Panc1 (cell line): ENCODE measurements at regions not wholly inside any gene's neighbourhood (a gene's known extent, or its start where the extent isn't known, plus 50 kb on each side); places are given as distances from the start of the nearest gene placed in this dataset.

Experiments used
- ATAC-seq: fragments of 200-7000 bp; cut with Tn5 transposase; 2 replicates; pipeline ENCODE4 v1.9.1; 2020; ENCODE audit warnings: mild to moderate bottlenecking, moderate library complexity
- BruUV-seq: library from RNA; stranded (reverse); fragments of 400-500 nt; replicated peaks from 2 replicates; lab custom pipeline; 2021; lab: Mats Ljungman, UMichigan
- CTCF ChIA-PET: fragments of 300-600 bp; sonication (Branson Sonifier 250); formaldehyde crosslinking; loops from one replicate; lab custom pipeline; 2022; ENCODE audit warnings: antibody characterized with exemption; lab: Charles Lee
- POLR2A ChIA-PET: fragments of 300-600 bp; sonication (Branson Sonifier 250); formaldehyde crosslinking; loops from one replicate; lab custom pipeline; 2022; ENCODE audit warnings: antibody characterized with exemption; lab: Charles Lee
- DNase-seq: peaks from one replicate; pipeline ENCODE4 v3.0.0-alpha.2; 2010; ENCODE audit warnings: low read depth, low spot score
- H3K27ac ChIP-seq: 2 replicates; pipeline ENCODE4 v1.5.1; 2011; ENCODE audit warnings: mild to moderate bottlenecking, low read length, inconsistent platforms
- H3K27me3 ChIP-seq: fragments of 200-500 bp; sonication (Bioruptor generic); 2 replicates; pipeline ENCODE4 v1.6.0; 2014; ENCODE audit warnings: low read length, inconsistent platforms; ENCODE audit not compliant: control insufficient read depth, insufficient read depth
- H3K36me3 ChIP-seq: fragments of 200-500 bp; sonication (Bioruptor generic); 2 replicates; pipeline ENCODE4 v1.5.1; 2014; ENCODE audit warnings: inconsistent platforms, mild to moderate bottlenecking, low read length, moderate library complexity; ENCODE audit not compliant: control insufficient read depth, insufficient read depth
- H3K4me1 ChIP-seq: 2 replicates; pipeline ENCODE4 v1.5.1; 2011; ENCODE audit warnings: inconsistent platforms, mild to moderate bottlenecking, low read length, moderate library complexity; ENCODE audit not compliant: control insufficient read depth, insufficient read depth
- H3K4me3 ChIP-seq, 2 experiments: 2 replicates each; pipeline ENCODE4 v1.5.1; 2011 to 2012; ENCODE audit warnings: low read depth in 2 of 2, low read length in 2 of 2, mild to moderate bottlenecking in 2 of 2, inconsistent platforms in 1 of 2, moderate library complexity in 1 of 2
- H3K9me3 ChIP-seq: fragments of 200-500 bp; sonication (Bioruptor generic); 2 replicates; pipeline ENCODE4 v1.5.1; 2014; ENCODE audit warnings: low read depth, mild to moderate bottlenecking, inconsistent platforms, low read length, moderate library complexity; ENCODE audit not compliant: control insufficient read depth, insufficient read depth
- POLR2AphosphoS5 ChIP-seq: IDR thresholded peaks from 2 replicates; pipeline ENCODE4 v1.6.1; 2012; ENCODE audit warnings: mild to moderate bottlenecking, low read depth, low read length, moderate library complexity
- SIN3A ChIP-seq: IDR thresholded peaks from 2 replicates; pipeline ENCODE4 v1.6.1; 2012; ENCODE audit warnings: low read depth, mild to moderate bottlenecking, low read length, moderate library complexity, borderline replicate concordance; ENCODE audit not compliant: insufficient read depth
- TCF7L2 ChIP-seq: IDR thresholded peaks from 2 replicates; pipeline ENCODE4 v1.6.1; 2011; ENCODE audit warnings: mild to moderate bottlenecking, low read depth, low read length, inconsistent platforms
- in situ Hi-C: cut with HindIII; loops from 2 replicates; pipeline ENCODE4 v1.10.0; 2016; ENCODE audit warnings: low sequenced_read_pairs, low pct_unique_long_range_greater_than_20kb
- intact Hi-C: fragments of 100-400 bp; cut with micrococcal nuclease; formaldehyde crosslinking; loops from one replicate; pipeline ENCODE4 v1.10.0; 2022; ENCODE audit not compliant: unreplicated experiment
- TF ChIP-seq, protein P1 (sequence below): fragments of 450-650 bp; IDR thresholded peaks from 2 replicates; pipeline ENCODE4 v1.5.1; 2017; ENCODE audit warnings: mild to moderate bottlenecking
- TF ChIP-seq, protein P2 (sequence below), 2 experiments: IDR thresholded peaks; 2 replicates each; pipeline ENCODE4 v1.6.1; 2011 to 2012; ENCODE audit warnings: low read depth in 2 of 2, control low read depth in 1 of 2, low read length in 1 of 2, mild to moderate bottlenecking in 1 of 2, moderate library complexity in 1 of 2; ENCODE audit not compliant: insufficient read depth in 1 of 2

- in situ Hi-C loops = no loop called here
- BruUV-seq = no TSS peak
- CTCF ChIA-PET = no interaction called here
These were observed 577.7 kb downstream of the SLC16A7 start for GRCh38 chr12:60173224-60174170.

GRCh38 chr12:60174476-60174875 lies 578.6 kb downstream of the SLC16A7 start:
- Histone ChIP-seq H3K4me3 (no peak overlapping the region), H3K27ac (no peak overlapping the region; the same call in 1 of the 2 replicates), H3K9me3 (no peaks in the 10 kb centered on the region), H3K27me3 (no peaks in the 10 kb centered on the region), H3K4me1 (peaks cover 5% of the 10 kb centered on the region; the same call in 1 of the 2 replicates), H3K36me3 (no peaks in the 10 kb centered on the region)
- POLR2A ChIA-PET = no interaction called here
- intact Hi-C loops = no loop called here
- DNase-seq = no peak
- no peak for ATAC-seq
- TF ChIP-seq, protein P1, sequence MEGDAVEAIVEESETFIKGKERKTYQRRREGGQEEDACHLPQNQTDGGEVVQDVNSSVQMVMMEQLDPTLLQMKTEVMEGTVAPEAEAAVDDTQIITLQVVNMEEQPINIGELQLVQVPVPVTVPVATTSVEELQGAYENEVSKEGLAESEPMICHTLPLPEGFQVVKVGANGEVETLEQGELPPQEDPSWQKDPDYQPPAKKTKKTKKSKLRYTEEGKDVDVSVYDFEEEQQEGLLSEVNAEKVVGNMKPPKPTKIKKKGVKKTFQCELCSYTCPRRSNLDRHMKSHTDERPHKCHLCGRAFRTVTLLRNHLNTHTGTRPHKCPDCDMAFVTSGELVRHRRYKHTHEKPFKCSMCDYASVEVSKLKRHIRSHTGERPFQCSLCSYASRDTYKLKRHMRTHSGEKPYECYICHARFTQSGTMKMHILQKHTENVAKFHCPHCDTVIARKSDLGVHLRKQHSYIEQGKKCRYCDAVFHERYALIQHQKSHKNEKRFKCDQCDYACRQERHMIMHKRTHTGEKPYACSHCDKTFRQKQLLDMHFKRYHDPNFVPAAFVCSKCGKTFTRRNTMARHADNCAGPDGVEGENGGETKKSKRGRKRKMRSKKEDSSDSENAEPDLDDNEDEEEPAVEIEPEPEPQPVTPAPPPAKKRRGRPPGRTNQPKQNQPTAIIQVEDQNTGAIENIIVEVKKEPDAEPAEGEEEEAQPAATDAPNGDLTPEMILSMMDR = no peak
- TF ChIP-seq, protein P2, sequence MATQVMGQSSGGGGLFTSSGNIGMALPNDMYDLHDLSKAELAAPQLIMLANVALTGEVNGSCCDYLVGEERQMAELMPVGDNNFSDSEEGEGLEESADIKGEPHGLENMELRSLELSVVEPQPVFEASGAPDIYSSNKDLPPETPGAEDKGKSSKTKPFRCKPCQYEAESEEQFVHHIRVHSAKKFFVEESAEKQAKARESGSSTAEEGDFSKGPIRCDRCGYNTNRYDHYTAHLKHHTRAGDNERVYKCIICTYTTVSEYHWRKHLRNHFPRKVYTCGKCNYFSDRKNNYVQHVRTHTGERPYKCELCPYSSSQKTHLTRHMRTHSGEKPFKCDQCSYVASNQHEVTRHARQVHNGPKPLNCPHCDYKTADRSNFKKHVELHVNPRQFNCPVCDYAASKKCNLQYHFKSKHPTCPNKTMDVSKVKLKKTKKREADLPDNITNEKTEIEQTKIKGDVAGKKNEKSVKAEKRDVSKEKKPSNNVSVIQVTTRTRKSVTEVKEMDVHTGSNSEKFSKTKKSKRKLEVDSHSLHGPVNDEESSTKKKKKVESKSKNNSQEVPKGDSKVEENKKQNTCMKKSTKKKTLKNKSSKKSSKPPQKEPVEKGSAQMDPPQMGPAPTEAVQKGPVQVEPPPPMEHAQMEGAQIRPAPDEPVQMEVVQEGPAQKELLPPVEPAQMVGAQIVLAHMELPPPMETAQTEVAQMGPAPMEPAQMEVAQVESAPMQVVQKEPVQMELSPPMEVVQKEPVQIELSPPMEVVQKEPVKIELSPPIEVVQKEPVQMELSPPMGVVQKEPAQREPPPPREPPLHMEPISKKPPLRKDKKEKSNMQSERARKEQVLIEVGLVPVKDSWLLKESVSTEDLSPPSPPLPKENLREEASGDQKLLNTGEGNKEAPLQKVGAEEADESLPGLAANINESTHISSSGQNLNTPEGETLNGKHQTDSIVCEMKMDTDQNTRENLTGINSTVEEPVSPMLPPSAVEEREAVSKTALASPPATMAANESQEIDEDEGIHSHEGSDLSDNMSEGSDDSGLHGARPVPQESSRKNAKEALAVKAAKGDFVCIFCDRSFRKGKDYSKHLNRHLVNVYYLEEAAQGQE (IDR thresholded peaks at IDR 0.05; ENCODE audit: insufficient read depth in 1 of 2, low read depth in 2 of 2, low read length in 1 of 2) = no peak
- TF ChIP-seq TCF7L2 (no peak), SIN3A (no peak), POLR2AphosphoS5 (no peak)
- in situ Hi-C loops = no loop called here
- CTCF ChIA-PET = no interaction called here
- no TSS peak for BruUV-seq

More at GRCh38 chr12:60173224-60174170, 577.7 kb downstream of the SLC16A7 start:
- TF ChIP-seq SIN3A (no peak), TCF7L2 (peak; percentile 59; the same call in 1 of the 2 replicates)
- POLR2A ChIA-PET = no interaction called here
- Histone ChIP-seq H3K4me3 (no peak overlapping the region), H3K27me3 (no peaks in the 10 kb centered on the region), H3K27ac (peak overlapping the region; percentile 61; the same call in 1 of the 2 replicates), H3K4me1 (peaks cover 5% of the 10 kb centered on the region; the same call in 1 of the 2 replicates), H3K36me3 (no peaks in the 10 kb centered on the region), H3K9me3 (no peaks in the 10 kb centered on the region)
- ATAC-seq (no peak), DNase-seq (no peak)
- intact Hi-C loops = no loop called here
